ENCODE measurements at regions not wholly inside any gene's neighbourhood (a gene's known extent, or its start where the extent isn't known, plus 50 kb on each side); places are given as distances from the start of the nearest gene placed in this dataset.
A peak's percentile ranks its signal among the peaks of the same experiment; 100 is the strongest.

GRCh38 chr12:125687820-125688219, 622.6 kb downstream of the AACS start:
- DNase-seq, result no peak

DNA sequence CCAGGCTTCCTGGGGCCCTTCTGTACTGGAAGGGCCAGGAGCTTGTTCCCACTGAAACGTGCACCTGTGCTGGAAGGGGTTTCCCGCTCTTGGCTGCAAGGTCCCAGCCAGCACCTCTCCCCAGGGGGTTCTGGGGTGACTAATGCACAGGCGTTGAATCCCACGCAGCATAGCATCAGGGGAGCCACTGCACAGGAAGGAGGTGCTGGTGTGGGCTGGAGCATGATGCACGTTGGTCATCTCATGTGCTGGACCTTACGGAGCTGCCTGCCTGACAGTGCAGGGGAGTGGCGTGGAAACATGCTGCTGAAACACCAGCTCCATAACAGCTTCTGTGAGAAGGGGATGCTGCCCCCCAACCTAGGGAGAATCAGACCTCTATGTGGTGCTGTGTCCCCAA, 623.0 kb downstream of the AACS start:
- DNase-seq, result no peak

DNA sequence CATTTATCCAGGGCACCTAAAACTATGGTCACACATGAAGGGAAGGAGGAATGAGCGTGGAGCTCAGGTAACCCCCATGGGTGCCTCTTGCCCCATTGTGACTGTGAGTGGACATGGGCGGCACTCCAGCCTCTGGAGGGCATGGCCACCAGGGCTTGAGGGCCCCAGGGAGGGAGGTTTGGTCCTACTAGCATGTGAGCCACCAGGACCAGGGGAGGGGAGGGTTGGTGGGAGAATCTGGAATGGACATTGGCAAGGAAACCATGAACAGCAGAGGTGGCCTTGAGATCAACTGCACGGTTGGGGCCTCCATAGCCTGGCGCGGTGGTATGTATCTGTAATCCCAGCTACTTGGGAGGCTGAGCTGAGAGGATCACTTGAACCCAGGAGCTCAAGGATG, 623.6 kb downstream of the AACS start:
- no peak for DNase-seq

DNA sequence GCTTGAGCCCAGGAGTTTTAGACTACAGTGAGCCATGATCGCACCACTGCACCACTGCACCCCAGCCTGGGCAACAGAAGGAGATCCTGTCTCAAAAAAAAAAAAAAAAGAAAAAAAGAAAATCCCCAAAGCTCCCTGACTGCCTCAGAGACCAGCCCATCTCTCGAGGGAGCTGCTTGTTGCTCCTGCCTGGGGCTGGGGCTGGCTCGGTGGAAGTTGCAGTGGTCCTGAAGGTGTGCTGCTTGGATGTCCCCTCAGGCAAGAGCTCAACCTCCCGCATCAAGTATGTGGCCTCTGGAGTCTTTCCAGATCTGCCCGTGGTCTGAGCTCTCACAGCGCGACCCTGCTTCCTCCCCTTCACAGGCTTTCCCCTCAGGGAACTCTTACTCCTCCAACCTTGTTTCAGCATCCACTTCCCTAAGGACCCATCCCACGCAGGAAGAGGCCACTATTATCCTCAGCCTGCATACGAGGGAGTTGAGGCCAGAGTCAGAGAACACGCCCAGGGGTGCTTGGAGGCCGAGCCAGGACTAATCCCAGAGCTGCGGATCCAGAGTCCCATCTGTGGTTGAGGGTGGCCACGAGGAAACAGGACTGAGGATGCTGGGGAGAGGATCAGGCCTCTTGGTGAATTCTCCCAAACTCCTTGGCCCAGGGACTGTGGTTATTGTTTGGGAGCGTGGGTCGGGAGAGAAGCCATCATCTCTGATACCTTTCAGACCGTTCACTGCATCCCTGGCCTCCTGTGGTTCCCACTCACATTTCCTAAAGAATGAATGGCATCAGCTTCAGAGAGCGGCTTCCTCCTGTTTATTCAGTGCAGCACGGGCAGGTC, 624.6 kb downstream of the AACS start:
- no peak for DNase-seq

DNA sequence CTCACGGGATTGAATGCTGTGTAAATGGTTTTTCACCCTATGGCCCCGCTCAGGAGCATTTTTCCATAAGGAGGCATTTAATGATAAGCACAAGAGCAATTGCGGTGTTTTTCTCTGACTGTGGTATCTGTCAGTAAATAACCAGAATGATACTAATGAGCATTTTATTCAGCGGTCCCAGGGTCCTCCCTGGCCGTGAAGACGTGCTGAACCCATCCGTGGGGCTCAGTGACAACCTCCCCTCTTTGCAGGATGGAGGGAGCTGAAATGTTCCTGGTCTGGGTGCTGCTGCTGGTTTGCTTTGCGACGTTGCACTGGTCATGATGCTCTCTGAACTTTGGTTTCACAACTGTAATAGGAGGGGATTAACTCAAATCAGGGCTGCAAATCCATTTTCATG, 625.6 kb downstream of the AACS start:
- no peak for DNase-seq

DNA sequence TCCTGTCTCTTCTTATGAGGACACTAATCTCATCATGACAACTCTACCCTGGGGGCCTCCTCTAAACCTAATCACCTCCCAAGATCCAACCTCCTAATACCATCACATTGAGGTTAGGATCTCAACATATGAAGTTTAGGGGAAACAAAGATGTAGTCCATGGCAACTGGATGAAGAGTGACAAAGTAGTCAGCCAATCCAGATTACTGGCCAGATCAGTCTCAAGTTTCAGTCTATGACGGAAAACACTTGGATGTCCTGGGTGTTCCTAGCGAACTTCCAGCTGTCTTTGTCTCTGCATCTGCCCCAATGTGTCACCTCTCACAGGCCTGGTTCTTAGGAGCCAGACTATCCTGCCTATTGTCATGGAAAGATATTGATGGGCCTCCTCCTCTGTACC, 630.8 kb downstream of the AACS start:
- no peak for DNase-seq

GRCh38 chr12:125704803-125705202, 639.6 kb downstream of the AACS start:
- DNase-seq, result no peak

GRCh38 chr12:125720961-125721360, 655.7 kb downstream of the AACS start:
- DNase-seq, result no peak

DNA sequence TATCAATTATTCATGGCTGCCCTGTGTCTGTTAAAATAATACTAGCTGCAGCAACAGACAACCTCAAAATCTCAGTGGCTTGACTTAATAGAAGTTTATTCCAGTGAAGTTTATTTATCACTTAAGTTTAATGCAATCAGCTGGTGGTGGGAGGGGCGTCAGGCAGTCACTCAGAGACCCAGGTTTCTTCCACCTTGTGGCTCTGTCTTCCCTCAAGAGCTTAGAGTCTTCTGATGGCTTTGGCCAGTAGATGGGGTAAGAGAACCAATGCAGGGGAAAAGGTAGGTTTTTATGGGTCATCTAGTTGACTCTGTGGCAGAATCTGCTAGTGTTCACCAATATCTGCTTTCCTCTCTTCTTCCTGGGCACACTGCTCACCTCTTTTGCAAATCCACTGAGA, 668.9 kb downstream of the AACS start:
- DNase-seq, result no peak

DNA sequence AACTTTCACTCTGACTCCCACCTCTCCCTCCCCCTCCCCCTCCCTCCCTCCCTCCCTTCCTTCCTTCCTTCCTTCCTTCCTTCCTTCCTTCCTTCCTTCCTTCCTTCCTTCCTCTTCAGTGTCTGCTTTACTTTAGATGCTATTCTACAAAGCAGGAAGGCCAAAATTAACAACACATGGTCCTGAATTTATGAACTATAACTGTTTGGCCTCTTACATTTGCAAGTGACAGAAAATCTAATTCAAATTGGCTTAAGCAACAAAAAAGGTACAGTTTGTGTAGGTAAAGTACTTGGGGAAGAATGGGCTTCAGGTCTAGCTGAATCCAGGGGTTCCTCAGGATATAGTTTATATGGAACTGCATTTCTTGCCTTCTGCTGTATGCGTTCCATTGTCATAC, 673.0 kb downstream of the AACS start:
- no peak for DNase-seq

- no peak for DNase-seq
These were observed 677.2 kb downstream of the AACS start for GRCh38 chr12:125742413-125742812.

DNA sequence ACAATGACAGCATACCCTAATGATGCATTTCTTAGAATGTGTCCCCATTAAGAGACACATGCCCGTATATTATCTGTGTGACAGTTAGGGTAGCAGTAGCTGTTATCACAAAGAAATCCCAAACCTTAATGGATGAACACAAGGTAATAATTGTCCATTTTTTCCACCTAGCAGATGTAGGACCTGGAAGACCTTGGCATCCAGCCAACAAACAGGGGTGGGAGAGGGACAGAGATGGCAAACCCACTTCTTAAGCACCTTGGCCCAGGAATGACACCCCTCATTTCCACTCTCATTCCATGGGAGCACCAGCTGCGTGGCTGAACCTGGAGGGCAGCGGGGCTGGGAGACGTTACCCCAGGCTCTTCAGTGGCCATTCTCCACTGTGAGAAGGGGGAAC, 679.0 kb downstream of the AACS start:
- DNase-seq, result no peak

- DNase-seq, result no peak
These were observed 690.3 kb downstream of the AACS start for GRCh38 chr12:125755512-125755911.

DNA sequence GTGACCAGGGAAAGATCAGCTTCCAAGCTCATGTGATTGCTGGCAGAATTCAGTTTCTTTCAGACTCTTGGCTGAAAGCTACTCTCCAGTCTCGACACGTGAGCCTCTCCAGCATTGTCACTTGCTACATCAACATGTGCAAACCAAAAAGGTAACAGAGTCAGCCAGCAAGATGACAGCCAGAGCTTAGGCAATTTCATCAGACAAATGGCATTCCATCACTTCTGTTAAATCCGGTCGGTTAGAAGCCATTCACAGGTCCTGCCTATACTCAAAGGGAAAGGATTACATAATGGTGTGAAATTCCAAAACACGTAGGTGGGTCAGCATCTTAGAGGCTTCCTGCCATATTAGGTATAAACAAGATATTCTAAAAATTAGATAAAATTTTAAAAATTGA, 700.9 kb downstream of the AACS start:
- no peak for DNase-seq

- no peak for DNase-seq
These were observed 707.2 kb downstream of the AACS start for GRCh38 chr12:125772403-125772802.

- peak in 1 of 2 donors; percentile 35 for DNase-seq
These were observed 707.9 kb downstream of the AACS start for GRCh38 chr12:125773033-125773640.

GRCh38 chr12:125775507-125775906, 710.3 kb downstream of the AACS start:
- DNase-seq, result no peak

- DNase-seq, result no peak
These were observed 711.0 kb downstream of the AACS start for GRCh38 chr12:125776212-125776611.

- no peak for DNase-seq
These were observed 720.9 kb downstream of the AACS start for GRCh38 chr12:125786143-125786542.

GRCh38 chr12:125794401-125794800, 729.2 kb downstream of the AACS start:
- no peak for DNase-seq

DNA sequence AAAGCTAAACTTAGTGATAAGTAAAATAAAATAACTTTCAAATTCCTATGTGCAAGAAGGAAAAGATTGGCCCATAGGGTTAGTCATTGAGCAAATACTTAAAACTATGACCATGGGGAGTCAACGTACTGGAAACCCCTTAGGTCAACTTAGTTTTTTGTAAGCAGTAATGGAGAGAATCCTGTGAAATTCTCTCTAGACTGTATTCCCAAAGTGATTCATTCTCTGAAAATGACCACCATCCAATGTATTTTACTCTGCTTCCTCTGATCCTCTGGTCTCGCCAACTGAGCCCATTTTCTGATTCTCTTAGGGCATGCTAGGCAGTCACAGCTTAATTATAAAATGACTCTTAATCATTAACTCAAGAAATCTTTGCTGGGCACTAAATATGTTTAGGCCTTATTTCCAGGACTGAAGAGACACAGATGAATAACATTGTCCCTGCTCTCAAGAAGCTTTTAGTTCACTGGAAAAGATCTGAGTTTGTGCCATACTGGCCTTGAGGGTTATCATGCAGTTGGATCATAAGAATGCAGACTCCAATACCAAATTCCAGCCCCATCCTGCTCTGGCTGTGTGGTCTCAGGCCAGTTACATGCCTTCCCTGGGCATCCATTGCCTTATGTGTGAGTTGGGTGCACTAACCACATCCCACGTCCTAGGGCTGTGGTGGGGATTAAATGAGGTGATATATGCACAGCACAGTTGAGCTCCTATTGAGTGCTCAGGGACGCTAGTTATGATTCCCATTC, 732.4 kb downstream of the AACS start:
- no peak for DNase-seq

- no peak for DNase-seq
These were observed 739.4 kb downstream of the AACS start for GRCh38 chr12:125804660-125805059.

DNA sequence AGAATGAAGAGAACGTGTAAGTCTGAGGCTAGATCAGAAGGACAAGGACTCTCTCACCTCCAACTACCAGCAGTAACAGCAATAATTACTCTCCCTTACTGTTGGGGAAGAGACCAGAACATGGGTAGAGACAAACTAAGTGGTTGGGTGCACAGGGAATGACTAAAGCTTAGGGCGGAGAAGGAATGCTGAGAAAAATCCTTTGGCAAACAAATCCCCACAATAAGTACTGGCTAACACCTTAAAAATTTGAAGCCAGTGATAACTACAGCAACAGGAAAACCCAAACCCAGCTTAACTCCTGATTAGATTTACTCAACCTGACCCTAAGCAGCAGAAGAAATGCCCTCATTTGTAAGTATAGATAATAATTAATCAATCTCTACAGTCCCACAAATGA, 759.0 kb downstream of the AACS start:
- DNase-seq, result no peak

GRCh38 chr12:125835852-125836251, 770.6 kb downstream of the AACS start:
- DNase-seq, result no peak

Measured in stimulated activated CD4-positive, alpha-beta T cell treated with anti-CD3 and anti-CD28 coated beads, Interleukin-2, amount 100 ng/mL, for 24 hours (primary cell).